Hepatocyte (in vitro differentiated cells): ENCODE measurements at regions not wholly inside any gene's neighbourhood (a gene's known extent, or its start where the extent isn't known, plus 50 kb on each side); places are given as distances from the start of the nearest gene placed in this dataset.

ENCODE experiments used
- CTCF ChIP-seq: fragments of 200-600 bp; sonication (generic); IDR thresholded peaks from 2 replicates; pipeline ENCODE4 v1.5.1; 2016; ENCODE audit warnings: antibody characterized with exemption, mild to moderate bottlenecking; ENCODE audit not compliant: poor library complexity
- EZH2 ChIP-seq: fragments of 200-600 bp; sonication (generic); IDR thresholded peaks from 2 replicates; pipeline ENCODE4 v1.6.1; 2016; ENCODE audit warnings: antibody characterized with exemption, mild to moderate bottlenecking, borderline replicate concordance
- EZH2phosphoT487 ChIP-seq: fragments of 200-600 bp; sonication (generic); IDR thresholded peaks from one replicate; pipeline ENCODE4 v1.6.1; 2018; ENCODE audit warnings: antibody characterized with exemption, mild to moderate bottlenecking, low read depth, moderate library complexity; ENCODE audit not compliant: unreplicated experiment, severe bottlenecking

- TF ChIP-seq CTCF (no peak), EZH2phosphoT487 (no peak), EZH2 (no peak)
These were observed 475.9 kb upstream of the GRID2 start for GRCh38 chr4:91827914-91828313.
